NT2/D1 (cell line): ENCODE measurements at regions not wholly inside any gene's neighbourhood (a gene's known extent, or its start where the extent isn't known, plus 50 kb on each side); places are given as distances from the start of the nearest gene placed in this dataset.

ENCODE experiments used
- DNase-seq: peaks from one replicate; pipeline ENCODE4 v3.0.0-alpha.2; 2011; ENCODE audit warnings: low read depth, low spot score
- H3K27me3 ChIP-seq: 2 replicates; pipeline ENCODE4 v1.6.0; 2011; ENCODE audit warnings: mild to moderate bottlenecking; ENCODE audit not compliant: insufficient read length, insufficient read depth
- H3K36me3 ChIP-seq: 2 replicates; pipeline ENCODE4 v1.6.1; 2011; ENCODE audit warnings: mild to moderate bottlenecking, low read length, mixed read lengths; ENCODE audit not compliant: insufficient read depth, insufficient read length
- H3K4me1 ChIP-seq: 2 replicates; pipeline ENCODE4 v1.5.1; 2011; ENCODE audit not compliant: insufficient read depth, insufficient read length
- H3K4me3 ChIP-seq: 2 replicates; pipeline ENCODE4 v1.5.1; 2011; ENCODE audit warnings: low read depth; ENCODE audit not compliant: insufficient read length
- H3K9ac ChIP-seq: 2 replicates; pipeline ENCODE4 v1.6.0; 2011; ENCODE audit warnings: low read depth; ENCODE audit not compliant: insufficient read length
- H3K9me3 ChIP-seq: 2 replicates; pipeline ENCODE4 v1.5.1; 2011; ENCODE audit warnings: mild to moderate bottlenecking, low read length; ENCODE audit not compliant: insufficient read depth
- SUZ12 ChIP-seq: IDR thresholded peaks from 2 replicates; pipeline ENCODE4 v1.6.1; 2011; ENCODE audit not compliant: insufficient read length, insufficient read depth; ENCODE audit errors: extremely low read depth
- YY1 ChIP-seq: IDR thresholded peaks from 2 replicates; pipeline ENCODE4 v1.6.1; 2011; ENCODE audit not compliant: insufficient read length, insufficient read depth
- ZNF274 ChIP-seq: IDR thresholded peaks from 2 replicates; pipeline ENCODE4 v1.6.1; 2011; ENCODE audit warnings: mild to moderate bottlenecking, low read depth, low read length

DNA sequence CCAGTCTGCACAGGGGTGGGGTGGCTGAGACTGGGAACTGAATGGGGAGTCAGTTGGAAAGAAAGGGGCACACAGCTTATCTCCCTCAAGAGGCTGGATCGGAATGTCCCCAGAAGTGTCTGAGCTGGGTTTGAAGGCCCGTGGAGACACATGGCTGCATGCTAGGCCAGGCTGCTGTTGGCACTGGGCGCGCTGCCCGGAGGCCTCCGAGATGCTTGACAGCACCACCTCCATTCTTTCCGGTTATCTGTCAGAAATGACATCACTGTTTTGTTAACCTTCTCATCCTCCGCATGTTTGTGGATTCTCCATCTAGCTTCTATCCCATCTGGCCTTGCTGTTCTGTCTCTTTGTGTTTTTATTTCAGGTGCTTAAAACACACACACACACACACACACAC lies 85.5 kb downstream of the APIP start:
- Histone ChIP-seq H3K27me3 (no peaks in the 10 kb centered on the region), H3K36me3 (no peaks in the 10 kb centered on the region), H3K4me1 (peaks cover 1% of the 10 kb centered on the region), H3K4me3 (no peak overlapping the region), H3K9me3 (no peaks in the 10 kb centered on the region), H3K9ac (no peak overlapping the region)
- DNase-seq, result no peak
- TF ChIP-seq ZNF274 (no peak), SUZ12 (no peak), YY1 (no peak)

DNA sequence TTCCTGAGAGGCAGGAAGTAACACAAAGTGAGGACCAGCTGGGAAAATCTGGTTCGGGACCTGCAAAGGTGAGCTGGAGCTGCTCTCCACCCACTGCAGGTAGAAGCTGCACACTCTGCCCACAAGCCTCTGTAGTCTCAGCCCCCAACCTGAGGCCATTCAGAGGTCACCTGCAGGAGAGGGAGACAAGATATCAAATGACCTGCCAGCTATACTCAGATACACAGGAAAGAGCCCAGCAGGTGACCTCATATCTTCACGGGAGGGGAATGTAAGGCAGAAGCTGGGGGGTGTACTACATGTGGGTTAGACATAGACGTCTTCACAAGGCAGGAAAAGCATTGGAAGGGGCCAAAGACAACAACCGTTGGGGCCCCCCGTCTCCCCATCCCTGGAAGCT lies 86.1 kb downstream of the APIP start:
- Histone ChIP-seq H3K27me3 (no peaks in the 10 kb centered on the region), H3K4me1 (peaks cover 2% of the 10 kb centered on the region), H3K36me3 (no peaks in the 10 kb centered on the region), H3K9me3 (no peaks in the 10 kb centered on the region), H3K4me3 (no peak overlapping the region), H3K9ac (no peak overlapping the region)
- DNase-seq, result no peak
- TF ChIP-seq YY1, result no peak
- no peak for TF ChIP-seq SUZ12
- TF ChIP-seq ZNF274, result no peak

DNA sequence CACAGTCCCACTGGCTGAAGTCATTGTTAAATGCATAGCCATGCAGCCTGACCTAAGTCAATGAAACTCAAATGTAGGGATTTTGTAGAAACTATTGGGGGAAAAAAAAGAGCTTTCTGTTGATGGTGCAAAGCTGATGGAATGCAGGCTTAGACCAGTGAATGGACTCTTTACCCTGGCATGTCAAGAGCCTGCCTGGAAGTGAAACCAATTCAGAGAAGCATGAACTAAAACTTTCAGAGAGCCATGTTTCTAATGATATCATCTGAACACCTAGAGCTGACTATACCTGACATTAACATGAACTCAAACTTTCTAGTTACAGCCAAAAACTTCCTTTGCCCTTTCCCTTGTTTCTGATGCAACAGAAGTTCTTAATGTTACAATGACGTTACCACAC lies 89.0 kb downstream of the APIP start:
- Histone ChIP-seq H3K4me1 (peaks cover 2% of the 10 kb centered on the region), H3K9ac (no peak overlapping the region), H3K27me3 (no peaks in the 10 kb centered on the region), H3K4me3 (no peak overlapping the region), H3K9me3 (no peaks in the 10 kb centered on the region), H3K36me3 (no peaks in the 10 kb centered on the region)
- no peak for DNase-seq
- TF ChIP-seq ZNF274, result no peak
- TF ChIP-seq YY1, result no peak
- no peak for TF ChIP-seq SUZ12

DNA sequence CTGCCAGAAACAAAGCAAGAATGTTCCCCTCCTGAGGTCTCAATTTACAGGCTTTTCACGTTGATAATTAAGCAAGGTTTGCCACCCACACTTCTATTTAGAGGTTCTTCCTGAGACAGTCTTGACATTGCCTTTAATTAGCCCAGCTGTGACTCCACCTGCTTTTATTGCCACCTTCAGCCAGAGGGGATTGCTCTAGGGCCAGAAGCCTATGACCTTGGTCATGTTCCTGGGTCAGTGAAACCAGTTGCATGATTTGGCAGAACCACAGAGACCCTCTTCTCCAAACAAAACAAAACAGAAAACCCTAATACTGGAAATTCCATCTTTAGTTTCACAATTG lies 89.8 kb downstream of the APIP start:
- Histone ChIP-seq H3K4me1 (peaks cover 2% of the 10 kb centered on the region), H3K9me3 (no peaks in the 10 kb centered on the region), H3K4me3 (no peak overlapping the region), H3K9ac (no peak overlapping the region), H3K36me3 (no peaks in the 10 kb centered on the region), H3K27me3 (no peaks in the 10 kb centered on the region)
- no peak for TF ChIP-seq SUZ12
- no peak for DNase-seq

DNA sequence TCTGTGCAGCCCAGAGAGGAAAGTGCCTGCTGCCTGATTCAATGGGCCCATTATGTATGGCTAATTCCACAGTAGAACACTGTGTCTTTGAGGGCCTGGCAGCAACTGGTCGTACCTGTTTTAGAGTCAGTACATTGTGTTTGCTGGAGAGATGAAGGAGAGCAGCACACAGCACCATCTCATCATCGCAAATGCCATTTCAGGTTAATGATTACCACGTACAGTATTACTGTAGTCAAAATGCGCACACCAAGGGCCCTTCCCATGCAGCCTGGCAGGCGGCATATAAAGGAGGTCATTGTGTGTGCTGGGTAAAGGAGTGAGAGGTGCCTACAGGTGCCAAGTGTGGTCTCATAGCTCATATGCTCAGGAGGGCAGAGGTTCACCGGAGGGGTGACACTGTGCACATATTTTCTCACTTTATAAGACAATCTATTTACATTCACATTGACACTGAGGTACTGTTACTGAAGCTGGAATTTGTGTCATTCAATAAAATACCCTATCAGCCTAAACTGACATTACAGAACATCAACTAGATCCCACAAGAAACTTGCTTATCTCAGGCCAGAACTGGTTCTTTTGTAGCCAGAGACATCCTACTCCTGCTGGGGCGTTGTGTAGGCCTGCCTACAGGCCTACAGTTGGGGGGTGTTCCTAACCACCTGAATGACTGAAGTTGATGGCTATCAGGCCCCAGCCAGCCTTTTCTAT lies 90.4 kb downstream of the APIP start:
- no peak overlapping the region for H3K4me3 ChIP-seq
- H3K9me3 ChIP-seq, result no peaks in the 10 kb centered on the region
- DNase-seq, result no peak
- H3K27me3 ChIP-seq, result no peaks in the 10 kb centered on the region
- TF ChIP-seq SUZ12 (no peak), YY1 (no peak), ZNF274 (no peak)
- no peak overlapping the region for H3K9ac ChIP-seq
- H3K4me1 ChIP-seq, result peaks cover 2% of the 10 kb centered on the region
- no peaks in the 10 kb centered on the region for H3K36me3 ChIP-seq

DNA sequence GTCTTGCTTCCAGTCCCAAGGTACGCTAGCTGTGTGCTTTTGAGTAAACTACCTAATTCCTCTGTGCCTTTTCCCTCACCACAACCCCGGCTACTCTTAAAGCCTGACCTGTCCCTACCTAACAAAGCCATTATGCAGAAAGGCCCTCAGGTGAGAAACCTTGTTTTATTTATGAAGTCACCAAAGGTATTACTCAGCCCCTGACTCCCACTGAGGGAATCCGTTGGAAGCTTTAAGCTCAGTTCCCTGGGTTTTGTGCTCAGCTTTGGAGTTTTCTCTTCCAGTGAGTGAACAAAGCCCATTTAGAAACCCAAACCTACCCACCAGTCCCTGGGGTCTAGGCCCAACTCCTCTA lies 90.9 kb downstream of the APIP start:
- Histone ChIP-seq H3K27me3 (no peaks in the 10 kb centered on the region), H3K9ac (no peak overlapping the region), H3K4me3 (no peak overlapping the region), H3K36me3 (no peaks in the 10 kb centered on the region), H3K4me1 (peaks cover 2% of the 10 kb centered on the region), H3K9me3 (no peaks in the 10 kb centered on the region)
- DNase-seq, result no peak
- TF ChIP-seq YY1 (no peak), SUZ12 (no peak), ZNF274 (no peak)

DNA sequence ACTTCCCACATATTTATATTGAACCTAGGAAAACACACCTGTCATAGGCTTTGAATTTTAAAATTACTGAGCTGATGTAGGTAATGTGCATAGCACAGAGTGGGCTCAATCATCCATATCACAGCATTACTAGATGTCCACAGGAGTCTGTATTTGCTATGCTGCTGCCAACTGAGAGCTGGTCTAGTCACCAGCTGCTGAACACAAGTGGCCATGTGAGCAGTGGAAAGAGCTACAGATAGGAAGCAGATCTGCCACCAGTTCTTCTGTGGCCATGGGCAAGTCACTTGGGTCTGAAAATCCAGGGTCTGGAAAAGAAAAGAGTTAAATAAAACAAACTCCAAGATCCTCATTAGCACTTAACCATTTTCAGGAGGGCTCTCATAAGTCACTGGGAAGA lies 91.8 kb downstream of the APIP start:
- no peak for DNase-seq
- no peaks in the 10 kb centered on the region for H3K27me3 ChIP-seq
- peaks cover 2% of the 10 kb centered on the region for H3K4me1 ChIP-seq
- TF ChIP-seq YY1 (no peak), ZNF274 (no peak), SUZ12 (no peak)
- H3K4me3 ChIP-seq, result no peak overlapping the region
- no peak overlapping the region for H3K9ac ChIP-seq
- H3K36me3 ChIP-seq, result no peaks in the 10 kb centered on the region
- no peaks in the 10 kb centered on the region for H3K9me3 ChIP-seq

DNA sequence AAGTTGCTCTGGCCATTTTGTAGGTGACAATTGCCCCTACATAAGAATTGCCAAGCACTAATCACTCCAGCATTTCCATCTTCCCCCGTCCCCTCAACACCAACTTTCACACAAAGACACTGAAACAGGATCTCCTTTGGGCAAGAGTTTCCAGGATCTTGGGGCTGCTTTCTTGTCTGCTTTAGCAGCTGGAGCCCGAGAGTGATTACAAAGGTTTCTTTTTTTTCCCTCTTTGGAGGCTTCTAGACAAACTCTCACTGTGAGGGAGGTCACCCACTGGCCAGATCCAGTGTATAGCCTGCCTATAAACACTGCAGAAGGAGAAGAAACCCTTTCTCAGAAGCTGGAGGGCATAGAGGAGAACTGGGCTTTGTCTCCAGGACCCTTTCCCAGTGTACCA lies 92.5 kb downstream of the APIP start:
- no peak for DNase-seq
- no peaks in the 10 kb centered on the region for H3K36me3 ChIP-seq
- no peak overlapping the region for H3K4me3 ChIP-seq
- TF ChIP-seq YY1, result no peak
- TF ChIP-seq SUZ12, result no peak
- TF ChIP-seq ZNF274, result no peak
- H3K27me3 ChIP-seq, result no peaks in the 10 kb centered on the region
- peaks cover 2% of the 10 kb centered on the region for H3K4me1 ChIP-seq
- H3K9me3 ChIP-seq, result no peaks in the 10 kb centered on the region
- H3K9ac ChIP-seq, result no peak overlapping the region
